HCT116 (cell line): ENCODE measurements at regions not wholly inside any gene's neighbourhood (a gene's known extent, or its start where the extent isn't known, plus 50 kb on each side); places are given as distances from the start of the nearest gene placed in this dataset.

ENCODE experiments used
- ATAC-seq: fragments of 200-7000 bp; cut with Tn5 transposase; 2 replicates; pipeline ENCODE4 v1.9.1; 2020; ENCODE audit warnings: mild to moderate bottlenecking, moderate library complexity
- BruUV-seq: library from RNA; stranded (reverse); fragments of 400-500 nt; replicated peaks from 2 replicates; lab custom pipeline; 2021; lab: Mats Ljungman, UMichigan
- CTCF ChIA-PET: fragments of 300-600 bp; sonication (Branson Sonifier 250); formaldehyde crosslinking; loops from one replicate; lab custom pipeline; 2021; ENCODE audit warnings: antibody characterized with exemption; lab: Charles Lee
- POLR2A ChIA-PET: fragments of 300-600, 350-600 bp; sonication (Branson Sonifier 250); formaldehyde crosslinking; loops from one replicate; lab custom pipeline; 2021; ENCODE audit warnings: antibody characterized with exemption; lab: Charles Lee
- RAD21 ChIA-PET, 2 experiments: fragments of 300-600 bp; sonication (Branson Sonifier 250); formaldehyde crosslinking; loops; one replicate each; lab custom pipeline; 2023; ENCODE audit warnings: low total read pairs in 2 of 2; ENCODE audit not compliant: uncharacterized antibody in 2 of 2, unreplicated experiment in 2 of 2, low non-redundant PET in 1 of 2; lab: Charles Lee
- DNase-seq: peaks from one replicate; pipeline ENCODE4 v3.0.0-alpha.2; 2010; ENCODE audit warnings: low read depth, low spot score
- H2AFZ ChIP-seq: fragments of 200-600 bp; shearing (Covaris generic), sonication (generic); 2 replicates; pipeline ENCODE4 v1.6.1; 2017; ENCODE audit warnings: low read depth, mixed run types, mixed read lengths, antibody characterized with exemption, low read length; ENCODE audit not compliant: poor library complexity, severe bottlenecking
- H3K27ac ChIP-seq: 2 replicates; pipeline ENCODE4 v1.5.1; 2012; ENCODE audit warnings: low read depth, low read length
- H3K27me3 ChIP-seq: fragments of 200-600 bp; sonication (generic); 2 replicates; pipeline ENCODE4 v1.6.1; 2016; ENCODE audit warnings: mixed run types, low read length, mixed read lengths; ENCODE audit not compliant: insufficient read depth
- H3K36me3 ChIP-seq, 2 experiments: fragments of 200-500 bp in 1 of 2; fragments of 200-600 bp in 1 of 2; sonication (Bioruptor generic) in 1 of 2; sonication (generic) in 1 of 2; 2 replicates each; pipeline versions ENCODE4 v1.5.1 to v1.6.1; 2014 to 2016; ENCODE audit warnings: low read length in 2 of 2, inconsistent platforms in 1 of 2, mixed read lengths in 1 of 2, mixed run types in 1 of 2; ENCODE audit not compliant: insufficient read depth in 2 of 2, control insufficient read depth in 1 of 2
- H3K4me1 ChIP-seq, 2 experiments: fragments of 200-600 bp in 1 of 2; sonication (generic) in 1 of 2; 2 replicates each; pipeline versions ENCODE4 v1.5.1 to v1.6.1; 2012 to 2017; ENCODE audit warnings: low read length in 2 of 2, inconsistent platforms in 1 of 2, mild to moderate bottlenecking in 1 of 2, mixed read lengths in 1 of 2, mixed run types in 1 of 2, moderate library complexity in 1 of 2; ENCODE audit not compliant: insufficient read depth in 2 of 2, control insufficient read depth in 1 of 2
- H3K4me2 ChIP-seq: fragments of 200-600 bp; sonication (generic); 2 replicates; pipeline ENCODE4 v1.6.1; 2017; ENCODE audit warnings: mixed run types, low read length, mixed read lengths
- H3K4me3 ChIP-seq, 2 experiments: fragments of 200-600 bp in 1 of 2; sonication (generic) in 1 of 2; replicated peaks in 1 of 2; 2 replicates each; pipeline ENCODE4 v1.5.1; 2011 to 2016; ENCODE audit warnings: low read length in 2 of 2, control low read depth in 1 of 2, low read depth in 1 of 2, mild to moderate bottlenecking in 1 of 2, mixed read lengths in 1 of 2, mixed run types in 1 of 2
- H3K79me2 ChIP-seq: fragments of 200-600 bp; sonication (generic); 2 replicates; pipeline ENCODE4 v1.6.1; 2017; ENCODE audit warnings: mild to moderate bottlenecking, mixed run types, low read length, moderate library complexity, mixed read lengths; ENCODE audit not compliant: insufficient read depth
- H3K9ac ChIP-seq: fragments of 200-600 bp; sonication (generic); 2 replicates; pipeline ENCODE4 v1.6.1; 2016; ENCODE audit warnings: low read length, mixed read lengths
- H3K9me2 ChIP-seq: fragments of 200-600 bp; sonication (generic), shearing (Covaris generic); 2 replicates; pipeline ENCODE4 v1.6.1; 2017; ENCODE audit warnings: mixed run types, mild to moderate bottlenecking, moderate library complexity; ENCODE audit not compliant: insufficient read depth
- H3K9me3 ChIP-seq, 2 experiments: fragments of 200-500 bp in 1 of 2; fragments of 200-600 bp in 1 of 2; sonication (Bioruptor generic) in 1 of 2; sonication (generic) in 1 of 2; 2 replicates each; pipeline ENCODE4 v1.6.1; 2014 to 2017; ENCODE audit warnings: low read length in 2 of 2, mixed read lengths in 2 of 2, inconsistent platforms in 1 of 2, low read depth in 1 of 2, mild to moderate bottlenecking in 1 of 2, mixed run types in 1 of 2, moderate library complexity in 1 of 2; ENCODE audit not compliant: control insufficient read depth in 1 of 2, insufficient read depth in 1 of 2
- H4K20me1 ChIP-seq: fragments of 200-600 bp; sonication (generic), shearing (Covaris generic); 2 replicates; pipeline ENCODE4 v1.6.1; 2017; ENCODE audit warnings: mixed run types, mild to moderate bottlenecking, moderate library complexity; ENCODE audit not compliant: insufficient read depth
- CBX3 ChIP-seq: IDR thresholded peaks from 2 replicates; pipeline ENCODE4 v1.6.1; 2012; ENCODE audit warnings: low read depth
- CEBPB ChIP-seq: IDR thresholded peaks from 2 replicates; pipeline ENCODE4 v1.6.1; 2012; ENCODE audit warnings: low read depth
- ELF1 ChIP-seq: IDR thresholded peaks from 2 replicates; pipeline ENCODE4 v1.6.1; 2012; ENCODE audit warnings: low read depth, borderline replicate concordance
- EZH2 ChIP-seq: fragments of 200-600 bp; sonication (generic); IDR thresholded peaks from 2 replicates; pipeline ENCODE4 v1.6.1; 2017; ENCODE audit warnings: antibody characterized with exemption, mixed run types
- EZH2phosphoT487 ChIP-seq: fragments of 200-600 bp; IDR thresholded peaks from 2 replicates; pipeline ENCODE4 v1.6.1; 2018; ENCODE audit warnings: antibody characterized with exemption, borderline replicate concordance
- JUND ChIP-seq: IDR thresholded peaks from 2 replicates; pipeline ENCODE4 v1.6.1; 2012
- POLR2A ChIP-seq: IDR thresholded peaks from 2 replicates; pipeline ENCODE4 v1.7.0; 2011; ENCODE audit warnings: borderline replicate concordance; ENCODE audit not compliant: insufficient read depth, insufficient read length; ENCODE audit errors: extremely low read depth
- POLR2AphosphoS5 ChIP-seq: IDR thresholded peaks from 2 replicates; pipeline ENCODE4 v1.6.1; 2011; ENCODE audit warnings: mild to moderate bottlenecking, low read depth, low read length, moderate library complexity
- RAD21 ChIP-seq: IDR thresholded peaks from 2 replicates; pipeline ENCODE4 v1.6.1; 2012; ENCODE audit warnings: low read depth, mild to moderate bottlenecking
- SIN3A ChIP-seq: IDR thresholded peaks from 2 replicates; pipeline ENCODE4 v1.6.1; 2012; ENCODE audit warnings: low read depth
- SP1 ChIP-seq: IDR thresholded peaks from 2 replicates; pipeline ENCODE4 v1.6.1; 2012; ENCODE audit warnings: low read depth
- TCF7L2 ChIP-seq: IDR thresholded peaks from 2 replicates; pipeline ENCODE4 v1.7.0; 2011; ENCODE audit warnings: borderline replicate concordance, inconsistent platforms; ENCODE audit not compliant: insufficient read depth, insufficient read length; ENCODE audit errors: extremely low read depth
- YY1 ChIP-seq: IDR thresholded peaks from 2 replicates; pipeline ENCODE4 v1.6.1; 2011; ENCODE audit warnings: low read length, low read depth, moderate library complexity, mild to moderate bottlenecking; ENCODE audit not compliant: insufficient replicate concordance; ENCODE audit errors: extremely low read depth
- ZNF274 ChIP-seq: fragments of 200-500 bp; sonication (Bioruptor generic); IDR thresholded peaks from 2 replicates; pipeline ENCODE4 v1.6.1; 2014; ENCODE audit warnings: mild to moderate bottlenecking, low read depth, low read length, inconsistent platforms
- intact Hi-C: fragments of 100-400 bp; cut with micrococcal nuclease; formaldehyde crosslinking; loops from 2 replicates; pipeline ENCODE4 v1.10.0; 2022
- TF ChIP-seq, protein P1 (sequence below), 3 experiments: fragments of 200-600 bp in 1 of 3; sonication (generic) in 1 of 3; IDR thresholded peaks in 2 of 3; conservative IDR thresholded peaks in 1 of 3; 2 replicates each; pipeline ENCODE4 v1.5.1; 2012 to 2017; ENCODE audit warnings: low read depth in 2 of 3, low read length in 2 of 3, antibody characterized with exemption in 1 of 3, borderline replicate concordance in 1 of 3, control low read depth in 1 of 3, mild to moderate bottlenecking in 1 of 3, mixed read lengths in 1 of 3, mixed run types in 1 of 3, moderate library complexity in 1 of 3; ENCODE audit not compliant: insufficient read depth in 1 of 3
- TF ChIP-seq, protein P2 (sequence below): IDR thresholded peaks from 2 replicates; pipeline ENCODE4 v1.6.1; 2012
- TF ChIP-seq, protein P3 (sequence below): IDR thresholded peaks from 2 replicates; pipeline ENCODE4 v1.6.1; 2012; ENCODE audit warnings: low read depth

DNA sequence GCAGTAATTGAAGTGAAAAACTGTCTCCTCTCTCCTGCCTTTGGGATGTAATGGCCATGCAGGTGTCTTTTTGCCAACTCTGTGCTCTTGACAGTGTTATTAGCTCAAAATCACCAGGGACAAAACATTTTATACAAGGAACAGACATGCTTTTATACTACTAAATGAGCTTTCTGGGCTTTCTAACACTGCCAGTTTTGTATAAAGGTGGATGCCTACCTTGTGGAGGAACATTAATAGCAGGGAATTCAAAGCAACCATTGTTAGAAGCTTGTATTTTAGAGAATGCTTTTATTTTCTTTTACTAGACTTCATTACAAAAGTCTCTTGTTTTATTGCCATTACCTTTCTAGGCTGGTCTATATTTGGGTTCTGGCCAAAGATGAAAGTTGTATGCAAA is 54.7 kb upstream of the ARSJ start:
- no peak for TF ChIP-seq EZH2
- TF ChIP-seq SIN3A = no peak
- no peak for TF ChIP-seq CEBPB
- no peak for TF ChIP-seq SP1
- no peak for TF ChIP-seq POLR2A
- no peak for TF ChIP-seq JUND
- TF ChIP-seq, protein P1, sequence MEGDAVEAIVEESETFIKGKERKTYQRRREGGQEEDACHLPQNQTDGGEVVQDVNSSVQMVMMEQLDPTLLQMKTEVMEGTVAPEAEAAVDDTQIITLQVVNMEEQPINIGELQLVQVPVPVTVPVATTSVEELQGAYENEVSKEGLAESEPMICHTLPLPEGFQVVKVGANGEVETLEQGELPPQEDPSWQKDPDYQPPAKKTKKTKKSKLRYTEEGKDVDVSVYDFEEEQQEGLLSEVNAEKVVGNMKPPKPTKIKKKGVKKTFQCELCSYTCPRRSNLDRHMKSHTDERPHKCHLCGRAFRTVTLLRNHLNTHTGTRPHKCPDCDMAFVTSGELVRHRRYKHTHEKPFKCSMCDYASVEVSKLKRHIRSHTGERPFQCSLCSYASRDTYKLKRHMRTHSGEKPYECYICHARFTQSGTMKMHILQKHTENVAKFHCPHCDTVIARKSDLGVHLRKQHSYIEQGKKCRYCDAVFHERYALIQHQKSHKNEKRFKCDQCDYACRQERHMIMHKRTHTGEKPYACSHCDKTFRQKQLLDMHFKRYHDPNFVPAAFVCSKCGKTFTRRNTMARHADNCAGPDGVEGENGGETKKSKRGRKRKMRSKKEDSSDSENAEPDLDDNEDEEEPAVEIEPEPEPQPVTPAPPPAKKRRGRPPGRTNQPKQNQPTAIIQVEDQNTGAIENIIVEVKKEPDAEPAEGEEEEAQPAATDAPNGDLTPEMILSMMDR (IDR thresholded peaks at IDR 0.05 in 2 of 3, conservative IDR thresholded peaks at IDR 0.05 in 1 of 3; ENCODE audit: borderline replicate concordance in 1 of 3, insufficient read depth in 1 of 3, low read depth in 2 of 3, low read length in 2 of 3) = no peak
- TF ChIP-seq, protein P2, sequence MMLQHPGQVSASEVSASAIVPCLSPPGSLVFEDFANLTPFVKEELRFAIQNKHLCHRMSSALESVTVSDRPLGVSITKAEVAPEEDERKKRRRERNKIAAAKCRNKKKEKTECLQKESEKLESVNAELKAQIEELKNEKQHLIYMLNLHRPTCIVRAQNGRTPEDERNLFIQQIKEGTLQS = no peak
- TF ChIP-seq ELF1 = no peak
- no peak for TF ChIP-seq YY1
- TF ChIP-seq RAD21 = no peak
- intact Hi-C loops = no loop called here
- no peaks in the 10 kb centered on the region for H3K9me3 ChIP-seq
- H3K79me2 ChIP-seq = no peaks in the 10 kb centered on the region
- RAD21 ChIA-PET = no interaction called here
- no peaks in the 10 kb centered on the region for H3K27me3 ChIP-seq
- CTCF ChIA-PET = no interaction called here
- POLR2A ChIA-PET = no interaction called here
- H3K4me2 ChIP-seq = no peak overlapping the region
- H3K9ac ChIP-seq = no peak overlapping the region
- H3K4me1 ChIP-seq = no peaks in the 10 kb centered on the region
- BruUV-seq = no TSS peak
- H3K27ac ChIP-seq = no peak overlapping the region
- H2AFZ ChIP-seq = no peak overlapping the region
- no peaks in the 10 kb centered on the region for H3K36me3 ChIP-seq
- H3K4me3 ChIP-seq = no peak overlapping the region
- H3K9me2 ChIP-seq = no peaks in the 10 kb centered on the region
- ATAC-seq (no peak), DNase-seq (no peak)
- H4K20me1 ChIP-seq = no peaks in the 10 kb centered on the region

DNA sequence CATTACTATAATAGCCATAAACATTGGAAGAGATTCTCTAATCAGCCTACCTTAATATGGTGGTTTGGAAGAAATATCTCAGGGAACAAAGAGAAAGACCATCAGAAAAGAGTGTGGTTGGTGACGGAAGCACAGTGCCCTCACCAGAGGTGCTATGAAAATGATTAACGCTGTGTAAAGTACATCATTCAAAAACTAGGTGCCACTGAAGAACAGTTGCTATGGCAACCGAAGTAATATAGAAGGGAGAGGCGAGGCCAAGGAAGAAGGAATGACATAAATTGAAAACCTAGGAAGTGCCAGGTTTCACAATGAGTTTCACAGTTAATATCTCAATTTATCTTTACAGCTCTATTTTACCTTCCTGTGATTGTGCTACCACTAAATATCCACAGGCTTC is 57.0 kb upstream of the ARSJ start:
- intact Hi-C loops = no loop called here
- Histone ChIP-seq H3K9ac (no peak overlapping the region), H4K20me1 (no peaks in the 10 kb centered on the region), H3K79me2 (no peaks in the 10 kb centered on the region), H3K9me3 (no peaks in the 10 kb centered on the region), H3K4me3 (no peak overlapping the region), H3K4me2 (no peak overlapping the region), H2AFZ (no peak overlapping the region), H3K9me2 (no peaks in the 10 kb centered on the region), H3K4me1 (no peaks in the 10 kb centered on the region), H3K36me3 (no peaks in the 10 kb centered on the region), H3K27me3 (no peaks in the 10 kb centered on the region), H3K27ac (no peak overlapping the region)
- CTCF ChIA-PET = no interaction called here
- DNase-seq (no peak), ATAC-seq (no peak)
- no TSS peak for BruUV-seq
- RAD21 ChIA-PET = no interaction called here
- POLR2A ChIA-PET = no interaction called here
- TF ChIP-seq YY1 = no peak
- no peak for TF ChIP-seq ELF1
- no peak for TF ChIP-seq EZH2
- no peak for TF ChIP-seq POLR2AphosphoS5
- no peak for TF ChIP-seq EZH2phosphoT487
- no peak for TF ChIP-seq CEBPB
- no peak for TF ChIP-seq SIN3A
- TF ChIP-seq SP1 = no peak
- no peak for TF ChIP-seq ZNF274
- TF ChIP-seq TCF7L2 = no peak
- TF ChIP-seq RAD21 = no peak
- no peak for TF ChIP-seq CBX3
- TF ChIP-seq, protein P3, sequence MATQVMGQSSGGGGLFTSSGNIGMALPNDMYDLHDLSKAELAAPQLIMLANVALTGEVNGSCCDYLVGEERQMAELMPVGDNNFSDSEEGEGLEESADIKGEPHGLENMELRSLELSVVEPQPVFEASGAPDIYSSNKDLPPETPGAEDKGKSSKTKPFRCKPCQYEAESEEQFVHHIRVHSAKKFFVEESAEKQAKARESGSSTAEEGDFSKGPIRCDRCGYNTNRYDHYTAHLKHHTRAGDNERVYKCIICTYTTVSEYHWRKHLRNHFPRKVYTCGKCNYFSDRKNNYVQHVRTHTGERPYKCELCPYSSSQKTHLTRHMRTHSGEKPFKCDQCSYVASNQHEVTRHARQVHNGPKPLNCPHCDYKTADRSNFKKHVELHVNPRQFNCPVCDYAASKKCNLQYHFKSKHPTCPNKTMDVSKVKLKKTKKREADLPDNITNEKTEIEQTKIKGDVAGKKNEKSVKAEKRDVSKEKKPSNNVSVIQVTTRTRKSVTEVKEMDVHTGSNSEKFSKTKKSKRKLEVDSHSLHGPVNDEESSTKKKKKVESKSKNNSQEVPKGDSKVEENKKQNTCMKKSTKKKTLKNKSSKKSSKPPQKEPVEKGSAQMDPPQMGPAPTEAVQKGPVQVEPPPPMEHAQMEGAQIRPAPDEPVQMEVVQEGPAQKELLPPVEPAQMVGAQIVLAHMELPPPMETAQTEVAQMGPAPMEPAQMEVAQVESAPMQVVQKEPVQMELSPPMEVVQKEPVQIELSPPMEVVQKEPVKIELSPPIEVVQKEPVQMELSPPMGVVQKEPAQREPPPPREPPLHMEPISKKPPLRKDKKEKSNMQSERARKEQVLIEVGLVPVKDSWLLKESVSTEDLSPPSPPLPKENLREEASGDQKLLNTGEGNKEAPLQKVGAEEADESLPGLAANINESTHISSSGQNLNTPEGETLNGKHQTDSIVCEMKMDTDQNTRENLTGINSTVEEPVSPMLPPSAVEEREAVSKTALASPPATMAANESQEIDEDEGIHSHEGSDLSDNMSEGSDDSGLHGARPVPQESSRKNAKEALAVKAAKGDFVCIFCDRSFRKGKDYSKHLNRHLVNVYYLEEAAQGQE = no peak
